ENCODE measurements at regions not wholly inside any gene's neighbourhood (a gene's known extent, or its start where the extent isn't known, plus 50 kb on each side); places are given as distances from the start of the nearest gene placed in this dataset.

GRCh38 chr11:134999590-134999989 lies 587.5 kb upstream of the B3GAT1 start:
- peaks cover 9% of the 10 kb centered on the region for H3K27me3 Mint-ChIP-seq (ENCODE audit: low read depth)
- no peak overlapping the region for H3K4me3 Mint-ChIP-seq (ENCODE audit: unreplicated experiment)
- no peak overlapping the region for H3K27ac Mint-ChIP-seq (ENCODE audit: unreplicated experiment)
- TF ChIP-seq CTCF (IDR thresholded peaks at IDR 0.05) = no peak
- peaks cover 11% of the 10 kb centered on the region for H3K4me1 Mint-ChIP-seq (ENCODE audit: low read depth)
- H3K36me3 Mint-ChIP-seq (ENCODE audit: low read depth) = no peaks in the 10 kb centered on the region
- peaks cover 3% of the 10 kb centered on the region for H3K9me3 Mint-ChIP-seq (ENCODE audit: low read depth)
- no peak for DNase-seq (ENCODE audit: low spot score)

- no peak for TF ChIP-seq CTCF (IDR thresholded peaks at IDR 0.05)
- Mint-ChIP-seq H3K27me3 (ENCODE audit: low read depth) (peaks cover 12% of the 10 kb centered on the region), H3K4me1 (ENCODE audit: low read depth) (peaks cover 11% of the 10 kb centered on the region), H3K27ac (ENCODE audit: unreplicated experiment) (no peak overlapping the region), H3K9me3 (ENCODE audit: low read depth) (peaks cover 3% of the 10 kb centered on the region), H3K36me3 (ENCODE audit: low read depth) (no peaks in the 10 kb centered on the region), H3K4me3 (ENCODE audit: unreplicated experiment) (no peak overlapping the region)
- DNase-seq (ENCODE audit: low spot score) = no peak
These were observed 585.7 kb upstream of the B3GAT1 start for GRCh38 chr11:134997652-134998320.

GRCh38 chr11:134995741-134996140 lies 583.7 kb upstream of the B3GAT1 start:
- H3K36me3 Mint-ChIP-seq (ENCODE audit: low read depth) = no peaks in the 10 kb centered on the region
- no peak for DNase-seq (ENCODE audit: low spot score)
- H3K9me3 Mint-ChIP-seq (ENCODE audit: low read depth) = peaks cover 2% of the 10 kb centered on the region
- H3K27me3 Mint-ChIP-seq (ENCODE audit: low read depth) = peaks cover 11% of the 10 kb centered on the region
- TF ChIP-seq CTCF (IDR thresholded peaks at IDR 0.05) = no peak
- no peak overlapping the region for H3K27ac Mint-ChIP-seq (ENCODE audit: unreplicated experiment)
- peaks cover 11% of the 10 kb centered on the region for H3K4me1 Mint-ChIP-seq (ENCODE audit: low read depth)
- H3K4me3 Mint-ChIP-seq (ENCODE audit: unreplicated experiment) = no peak overlapping the region

- Mint-ChIP-seq H3K27ac (ENCODE audit: unreplicated experiment) (no peak overlapping the region), H3K4me1 (ENCODE audit: low read depth) (peaks cover 11% of the 10 kb centered on the region), H3K9me3 (ENCODE audit: low read depth) (no peaks in the 10 kb centered on the region), H3K4me3 (ENCODE audit: unreplicated experiment) (no peak overlapping the region), H3K27me3 (ENCODE audit: low read depth) (peaks cover 6% of the 10 kb centered on the region), H3K36me3 (ENCODE audit: low read depth) (no peaks in the 10 kb centered on the region)
- no peak for TF ChIP-seq CTCF (IDR thresholded peaks at IDR 0.05)
- no peak for DNase-seq (ENCODE audit: low spot score)
These were observed 582.4 kb upstream of the B3GAT1 start for GRCh38 chr11:134994431-134994830.

- Mint-ChIP-seq H3K27ac (ENCODE audit: unreplicated experiment) (no peak overlapping the region), H3K27me3 (ENCODE audit: low read depth) (peaks cover 6% of the 10 kb centered on the region), H3K36me3 (ENCODE audit: low read depth) (no peaks in the 10 kb centered on the region), H3K4me1 (ENCODE audit: low read depth) (peaks cover 11% of the 10 kb centered on the region), H3K9me3 (ENCODE audit: low read depth) (no peaks in the 10 kb centered on the region), H3K4me3 (ENCODE audit: unreplicated experiment) (no peak overlapping the region)
- TF ChIP-seq CTCF (IDR thresholded peaks at IDR 0.05) = no peak
- no peak for DNase-seq (ENCODE audit: low spot score)
These were observed 581.7 kb upstream of the B3GAT1 start for GRCh38 chr11:134993691-134994243.

All from chondrocyte (in vitro differentiated cells).